ENCODE measurements at regions not wholly inside any gene's neighbourhood (a gene's known extent, or its start where the extent isn't known, plus 50 kb on each side); places are given as distances from the start of the nearest gene placed in this dataset.
"Not testable (repeated sequence)": the region's sequence is repeated elsewhere in the genome, so short reads cannot be mapped to it uniquely, and the experiment has no call there.

DNA sequence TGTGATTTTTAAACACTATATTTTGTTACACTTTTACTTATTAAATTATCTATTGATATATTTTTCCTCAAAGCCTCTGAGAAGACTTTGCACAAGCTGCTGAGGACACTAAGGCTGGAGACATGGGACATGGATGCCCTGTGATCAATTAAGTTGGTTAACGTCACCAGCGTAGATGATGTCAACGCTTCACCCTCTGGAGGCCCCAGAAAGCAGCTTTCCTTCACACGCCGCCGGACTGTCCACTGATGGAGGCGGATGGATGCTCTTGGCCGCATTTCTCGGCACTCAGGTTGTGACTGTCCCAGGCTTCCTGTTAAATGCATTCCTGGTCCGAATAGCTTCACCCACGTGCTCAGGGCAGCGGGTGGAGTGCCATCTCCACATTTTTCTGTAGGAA lies 247.5 kb downstream of the VAPA start:
- no peak for DNase-seq (ENCODE audit: low read depth in 2 of 3, low spot score in 2 of 3)

DNA sequence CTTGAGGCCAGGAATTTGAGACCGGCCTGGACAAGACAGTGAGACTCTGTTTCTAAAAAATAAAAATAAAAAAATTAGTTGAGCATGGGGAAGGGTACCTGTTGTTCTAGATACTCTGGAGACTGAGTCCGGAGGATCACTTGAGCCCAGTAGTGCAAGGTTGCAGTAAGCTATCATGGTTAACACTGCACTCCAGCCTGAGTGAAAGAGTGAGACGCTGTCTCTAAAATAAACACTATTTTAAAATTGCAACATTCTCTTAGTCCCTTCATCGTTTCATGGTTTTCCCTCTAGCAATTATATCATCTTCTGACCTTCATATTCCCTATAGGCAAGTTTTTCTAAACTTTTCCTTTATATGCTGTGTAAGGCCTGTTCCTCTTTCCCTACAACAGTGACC lies 248.5 kb downstream of the VAPA start:
- DNase-seq (ENCODE audit: low read depth in 2 of 3, low spot score in 2 of 3), result no peak

DNA sequence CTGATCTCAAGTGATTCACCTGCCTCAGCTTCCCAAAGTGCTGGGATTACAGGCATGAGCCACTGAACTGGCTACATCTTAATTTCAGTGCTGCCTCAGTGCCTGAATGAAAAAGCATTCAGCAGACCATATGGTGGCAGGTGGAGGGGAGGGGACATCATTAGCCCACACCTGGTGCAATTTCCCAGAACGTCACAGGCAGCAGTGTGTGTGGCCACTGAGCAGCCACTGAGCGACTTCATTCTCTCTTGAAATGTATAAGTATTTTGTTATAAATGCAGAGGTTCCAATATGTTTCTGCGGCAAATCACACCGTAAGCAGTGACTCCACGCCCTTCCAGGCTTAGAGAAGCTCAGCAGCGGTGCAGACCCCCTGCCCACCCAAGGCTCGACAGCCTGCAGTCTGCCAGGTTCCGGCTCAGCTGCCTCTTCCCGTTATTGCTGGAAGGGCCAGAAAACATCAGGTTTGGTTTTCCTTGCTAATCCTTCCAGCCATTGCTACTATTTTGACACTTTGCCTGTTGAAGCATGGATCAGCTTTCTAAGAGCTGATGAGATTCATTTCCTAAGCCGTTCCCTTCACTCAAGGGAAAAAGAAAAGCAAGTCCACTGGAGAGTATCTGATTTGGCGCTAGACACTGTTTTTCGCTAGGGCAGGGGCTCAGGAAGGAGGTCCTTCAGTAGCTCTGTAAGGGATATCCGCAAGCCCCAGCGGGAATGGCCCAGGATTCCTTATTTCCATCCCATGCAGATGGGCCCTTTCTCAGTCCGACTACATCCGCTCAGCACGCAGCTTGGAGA lies 250.7 kb downstream of the VAPA start:
- DNase-seq (ENCODE audit: low read depth in 2 of 3, low spot score in 2 of 3), result no peak

DNA sequence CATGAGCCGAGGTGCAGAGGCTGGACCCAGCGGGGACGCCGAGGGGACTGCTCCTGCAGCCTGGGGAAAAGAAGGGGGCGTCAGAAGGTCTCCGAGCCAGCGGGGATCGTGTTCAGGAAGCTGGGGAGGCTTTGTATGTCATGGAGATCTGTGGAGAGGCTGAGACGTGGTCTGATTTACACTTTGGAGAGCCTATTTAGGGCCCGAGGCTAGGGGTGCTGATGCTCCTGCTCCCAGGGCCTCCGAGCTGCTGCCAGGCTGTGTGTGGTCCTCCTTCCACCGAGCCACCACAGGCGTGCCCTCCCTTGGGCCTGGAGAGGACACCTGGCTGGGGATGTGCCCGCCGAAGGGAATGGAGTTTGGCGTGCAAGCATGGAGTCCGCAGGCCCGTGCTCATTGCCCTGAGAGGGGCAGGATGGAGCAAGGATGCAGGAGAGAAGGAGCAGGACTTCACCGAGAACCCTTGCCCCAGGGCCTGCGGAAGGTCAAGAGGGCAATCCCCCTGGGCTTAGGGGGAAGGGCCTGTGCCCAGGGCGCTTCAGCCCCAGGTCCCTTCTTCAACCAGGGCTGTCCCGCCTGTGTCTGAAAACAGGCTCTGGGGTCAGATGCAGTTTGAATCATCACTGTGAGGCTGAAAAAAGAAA lies 252.5 kb downstream of the VAPA start:
- no peak for DNase-seq (ENCODE audit: low read depth in 2 of 3, low spot score in 2 of 3)

DNA sequence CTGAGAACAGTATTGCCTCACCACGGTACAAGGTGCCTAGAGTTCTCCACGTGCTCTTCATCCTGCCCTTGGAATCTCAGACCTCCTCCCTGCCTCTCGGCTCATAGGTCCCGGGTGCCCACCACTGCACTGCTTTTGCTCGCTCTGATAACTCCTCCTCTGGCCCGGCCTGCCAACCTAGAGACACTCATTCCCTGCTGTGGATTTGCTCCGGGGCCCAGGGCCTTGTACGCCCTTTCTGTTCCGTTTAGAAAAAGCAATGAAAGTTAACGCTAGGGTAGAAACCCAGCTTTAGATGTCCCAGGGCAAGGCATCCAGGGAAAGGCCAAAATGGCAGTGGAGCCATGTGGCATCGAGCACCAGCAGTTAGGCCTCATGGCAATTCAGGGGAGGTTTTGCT lies 253.9 kb downstream of the VAPA start:
- no peak for DNase-seq (ENCODE audit: low read depth in 2 of 3, low spot score in 2 of 3)

DNA sequence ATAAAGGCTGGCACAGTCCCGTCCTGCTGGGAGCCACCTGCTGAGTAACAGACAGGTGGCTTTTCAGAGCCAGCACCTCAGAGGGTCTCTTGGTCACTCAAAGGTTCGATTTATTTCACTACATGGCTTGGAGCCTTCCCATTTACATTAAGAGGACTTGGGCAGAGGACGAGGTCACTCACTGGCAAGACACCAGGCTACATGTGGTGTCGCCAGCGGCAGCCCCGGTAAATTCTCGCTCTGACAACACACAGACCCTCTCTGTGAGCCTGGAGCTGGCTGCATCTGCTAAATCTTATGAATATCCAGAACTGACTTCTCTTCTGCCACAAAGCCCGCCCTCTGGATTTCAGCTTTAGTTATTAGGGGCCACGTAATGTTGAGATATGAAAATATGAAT lies 254.7 kb downstream of the VAPA start:
- DNase-seq (ENCODE audit: low read depth in 2 of 3, low spot score in 2 of 3), result no peak

DNA sequence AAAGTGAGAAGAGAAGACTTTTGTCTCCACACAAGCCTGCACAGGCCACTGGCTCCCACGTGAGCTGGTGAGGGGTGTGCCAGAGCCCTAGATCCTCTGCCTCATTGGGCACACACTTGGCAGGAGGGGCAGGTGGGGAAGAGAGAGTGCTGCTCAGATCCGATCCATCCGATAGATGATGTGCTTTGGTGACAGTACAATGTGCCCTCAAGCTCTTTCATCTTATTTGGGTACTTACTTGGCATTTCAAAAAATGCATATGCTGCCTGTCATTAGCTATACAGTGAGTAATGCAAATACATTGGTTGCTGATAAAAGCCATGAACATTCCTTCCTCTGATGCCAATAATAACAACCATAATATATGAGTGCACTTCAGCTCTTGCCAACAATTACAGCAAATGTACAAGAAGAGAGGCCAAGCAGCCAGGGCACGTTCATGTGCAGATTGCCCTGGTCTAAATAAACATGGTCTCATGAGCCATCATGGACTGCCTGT lies 255.3 kb downstream of the VAPA start:
- no peak for DNase-seq (ENCODE audit: low read depth in 2 of 3, low spot score in 2 of 3)

DNA sequence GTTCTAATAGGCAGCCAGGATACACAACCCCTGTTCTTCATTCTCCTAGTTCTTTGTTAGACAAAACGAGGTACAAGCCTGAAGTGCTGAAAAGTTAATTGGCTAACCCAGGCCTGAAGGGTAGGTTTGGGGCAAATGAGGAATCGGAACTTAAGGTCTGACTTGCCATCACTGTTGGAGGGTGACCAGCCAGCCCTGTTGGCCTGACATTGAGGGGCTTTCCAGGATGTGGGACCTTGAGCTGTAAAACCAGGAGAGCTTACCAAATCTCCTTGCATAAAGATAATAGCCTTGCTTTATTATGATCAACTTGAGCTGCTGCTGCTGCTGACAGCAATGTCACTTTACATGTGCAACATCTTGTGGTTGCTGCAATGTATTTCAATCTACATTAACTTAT lies 256.0 kb downstream of the VAPA start:
- no peak for DNase-seq (ENCODE audit: low read depth in 2 of 3, low spot score in 2 of 3)

DNA sequence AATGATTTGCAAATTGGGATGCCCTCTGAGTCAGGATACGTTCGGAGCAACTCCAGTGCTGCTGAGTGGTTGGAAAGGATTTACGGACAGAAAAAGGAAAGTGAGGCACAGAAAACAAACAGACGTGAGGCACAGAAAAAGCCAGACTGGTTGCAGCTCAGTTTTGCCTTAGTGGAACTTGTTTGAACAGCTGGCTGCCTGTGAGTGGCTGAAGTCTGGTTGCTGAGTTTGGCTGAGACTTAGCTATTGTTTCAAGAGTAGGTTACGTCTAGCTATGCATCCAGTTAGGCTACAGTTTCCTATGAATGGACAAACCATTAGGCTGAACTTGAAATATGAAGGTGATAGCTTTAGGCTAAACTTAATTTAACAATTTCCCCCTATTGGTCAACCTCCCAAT lies 256.6 kb downstream of the VAPA start:
- no peak for DNase-seq (ENCODE audit: low read depth in 2 of 3, low spot score in 2 of 3)

DNA sequence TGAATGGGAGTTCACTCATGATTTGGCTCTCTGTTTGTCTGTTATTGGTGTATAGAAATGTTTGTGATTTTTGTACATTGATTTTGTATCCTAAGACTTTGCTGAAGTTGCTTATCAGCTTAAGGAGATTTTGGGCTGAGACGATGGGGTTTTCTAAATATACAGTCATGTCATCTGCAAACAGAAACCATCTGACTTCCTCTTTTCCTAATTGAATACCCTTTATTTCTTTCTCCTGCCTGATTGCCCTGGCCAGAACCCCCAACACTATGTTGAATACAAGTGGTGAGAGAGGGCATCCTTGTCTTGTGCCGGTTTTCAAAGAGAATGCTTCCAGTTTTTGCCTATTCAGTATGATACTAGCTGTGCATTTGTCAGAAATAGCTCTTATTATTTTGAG lies 261.5 kb downstream of the VAPA start:
- DNase-seq (ENCODE audit: low read depth in 2 of 3, low spot score in 2 of 3), result not testable (repeated sequence)

DNA sequence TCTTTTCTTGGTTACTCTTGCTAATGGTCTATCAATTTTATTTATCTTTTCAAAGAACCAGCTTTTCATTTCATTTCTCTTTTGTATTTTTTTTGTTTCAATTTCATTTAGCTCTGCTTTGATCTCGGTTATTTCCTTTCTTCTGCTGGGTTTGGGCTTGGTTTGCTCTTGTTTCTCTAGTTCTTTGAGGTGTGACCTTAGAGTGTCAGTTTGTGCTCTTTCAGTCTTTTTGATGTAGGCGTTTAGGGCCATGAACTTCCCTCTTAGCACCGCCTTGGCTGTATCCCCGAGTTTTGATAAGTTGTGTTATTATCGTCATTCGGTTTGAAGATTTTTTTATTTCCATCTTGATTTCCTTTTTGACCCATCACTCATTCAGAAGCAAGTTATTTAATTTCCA lies 265.5 kb downstream of the VAPA start:
- not testable (repeated sequence) for DNase-seq (ENCODE audit: low read depth in 2 of 3, low spot score in 2 of 3)

DNA sequence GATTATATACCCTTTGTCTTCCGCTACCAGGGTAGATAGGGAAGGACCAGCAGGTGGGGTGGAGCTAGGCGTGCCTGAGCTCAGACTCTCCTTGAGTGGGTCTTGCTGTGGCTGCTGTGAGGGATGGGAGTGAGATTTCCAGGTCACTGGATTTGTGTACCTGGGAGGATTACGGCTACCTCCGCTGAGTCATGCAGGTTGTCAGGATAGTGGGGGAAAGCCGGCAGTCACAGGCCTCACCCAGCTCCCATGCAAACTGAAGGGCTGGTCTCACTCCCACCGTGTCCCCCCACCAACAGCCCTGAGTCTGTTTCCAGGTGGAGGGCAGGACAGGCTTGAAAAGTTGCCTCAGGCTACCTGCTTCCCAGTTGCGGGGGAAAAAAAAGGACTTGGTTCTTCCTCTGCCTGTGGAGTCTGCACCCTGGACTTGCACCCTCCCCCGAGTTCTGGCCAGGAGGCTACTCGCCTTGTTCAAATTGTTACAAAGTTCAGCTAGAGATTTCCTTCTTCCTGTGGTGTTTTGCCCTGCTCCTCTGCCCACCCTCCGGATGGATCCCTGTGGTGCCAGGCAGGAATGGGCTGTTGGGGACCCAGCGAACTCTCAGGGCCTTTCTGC lies 268.3 kb downstream of the VAPA start:
- no peak for DNase-seq (ENCODE audit: low read depth in 2 of 3, low spot score in 2 of 3)

DNA sequence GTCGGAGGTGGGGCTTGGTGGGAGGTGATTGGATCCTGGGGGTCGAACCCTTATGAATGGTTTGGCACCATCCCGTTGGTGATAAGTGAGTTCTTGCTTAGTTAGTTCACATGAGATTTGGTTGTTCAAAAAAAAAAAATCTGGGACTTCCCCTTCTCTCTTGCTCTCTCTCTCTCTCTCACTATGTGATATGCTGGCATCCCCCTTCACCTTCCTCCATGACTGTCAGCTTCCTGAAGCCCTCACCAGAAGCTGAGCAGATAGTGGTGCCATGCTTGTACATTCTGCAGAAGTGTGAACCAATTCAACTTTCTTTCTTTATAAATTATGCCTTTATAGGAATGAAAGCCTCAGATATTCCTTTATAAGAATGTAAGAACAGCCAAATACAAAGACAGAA lies 269.7 kb upstream of the APCDD1 start:
- DNase-seq (ENCODE audit: low read depth in 2 of 3, low spot score in 2 of 3), result no peak

DNA sequence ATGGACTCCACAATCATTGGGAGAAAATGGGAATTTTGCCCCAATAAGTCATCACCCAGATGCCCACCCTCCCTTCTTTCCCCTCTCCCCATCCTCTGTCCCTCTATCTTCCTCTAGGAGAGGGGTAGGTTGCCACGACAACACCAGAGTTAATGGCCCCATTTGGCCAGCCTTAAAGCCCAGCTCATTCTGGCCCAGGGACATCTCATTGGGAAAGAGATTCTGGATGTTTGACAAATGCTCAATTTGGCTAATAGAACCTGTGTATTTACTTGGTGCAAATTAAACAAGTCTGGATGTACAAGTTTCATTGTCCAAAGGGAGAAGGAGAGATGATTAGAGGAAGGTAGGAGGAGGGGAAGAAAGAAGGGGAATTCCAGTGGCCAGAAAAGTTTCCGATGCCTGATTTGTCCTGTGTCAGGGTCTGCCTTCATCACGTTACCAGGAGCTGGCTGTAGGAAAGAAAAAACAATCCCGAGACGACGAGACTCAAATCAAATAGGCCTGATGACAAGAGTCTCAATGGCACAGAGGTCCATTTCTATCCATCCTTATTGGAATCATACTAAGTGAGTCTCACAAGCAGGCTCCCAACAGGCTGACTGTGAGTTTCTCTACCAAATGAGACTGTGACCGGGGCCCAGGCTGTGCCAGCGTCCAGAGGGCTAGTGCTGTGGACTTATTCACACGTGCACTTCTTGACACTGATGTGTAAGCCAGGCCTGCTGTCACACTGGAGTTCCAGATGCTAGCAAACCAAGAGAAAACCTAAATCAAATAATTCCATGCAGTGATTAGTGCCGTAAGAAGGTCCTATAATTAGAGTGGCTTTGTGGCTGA lies 265.2 kb upstream of the APCDD1 start:
- no peak for DNase-seq (ENCODE audit: low read depth in 2 of 3, low spot score in 2 of 3)

DNA sequence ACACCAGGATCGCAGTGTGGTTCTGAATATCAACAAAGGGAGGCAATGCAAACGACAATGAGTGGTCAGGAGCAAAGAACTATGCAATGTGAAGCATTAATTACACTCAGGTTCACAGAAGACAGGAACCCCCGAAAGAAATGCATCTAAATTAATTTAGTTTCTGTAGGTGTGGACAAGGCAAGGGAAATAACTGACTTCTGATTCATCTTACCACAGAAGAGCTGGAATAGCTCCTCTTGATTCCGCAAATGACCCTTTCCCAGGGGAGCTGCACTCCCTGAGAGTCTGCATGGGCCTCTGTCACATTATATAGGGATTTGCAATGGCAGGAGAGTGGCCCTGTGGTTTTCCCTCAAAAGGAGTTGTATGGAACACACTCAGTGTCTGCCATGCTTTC lies 263.9 kb upstream of the APCDD1 start:
- DNase-seq (ENCODE audit: low read depth in 2 of 3, low spot score in 2 of 3), result no peak

DNA sequence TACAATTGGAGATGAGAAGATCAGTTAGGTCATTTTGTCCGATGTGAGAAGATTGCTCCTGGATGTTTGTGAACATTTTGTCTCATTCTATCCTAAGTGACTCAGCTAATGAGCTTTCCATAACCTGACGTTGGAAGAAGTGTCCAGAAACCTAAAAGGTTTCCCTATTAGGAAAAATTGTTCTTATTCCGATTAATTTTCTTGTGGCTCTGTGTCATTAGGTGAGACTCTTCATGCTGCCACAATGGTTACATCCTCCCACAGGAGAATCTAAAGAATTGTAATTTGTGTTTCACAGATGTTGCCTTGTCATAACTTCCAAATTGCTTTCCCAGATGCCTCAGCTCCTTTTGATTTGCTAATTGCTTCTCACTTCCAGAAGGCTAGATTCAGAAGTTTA lies 261.0 kb upstream of the APCDD1 start:
- no peak for DNase-seq (ENCODE audit: low read depth in 2 of 3, low spot score in 2 of 3)

DNA sequence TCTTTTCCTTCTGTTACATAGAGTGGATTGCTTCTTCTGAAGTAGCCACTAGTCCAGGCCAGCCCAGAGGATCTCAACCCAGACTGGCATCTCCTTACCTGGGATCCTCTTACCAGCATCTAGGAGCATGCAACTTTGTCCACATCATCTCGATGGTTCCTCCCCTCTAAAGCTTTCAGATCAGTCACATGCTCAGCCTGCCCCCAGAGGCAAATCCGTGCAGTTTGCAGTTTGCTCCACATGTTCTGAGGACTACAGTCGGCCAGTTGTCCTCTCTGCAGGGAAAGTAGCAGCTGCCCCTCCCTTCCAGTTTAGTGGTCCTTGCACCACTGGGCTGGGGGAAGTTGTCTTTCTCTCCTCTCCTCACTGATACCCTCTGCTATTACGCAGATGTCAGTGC lies 259.8 kb upstream of the APCDD1 start:
- DNase-seq (ENCODE audit: low read depth in 2 of 3, low spot score in 2 of 3), result no peak

DNA sequence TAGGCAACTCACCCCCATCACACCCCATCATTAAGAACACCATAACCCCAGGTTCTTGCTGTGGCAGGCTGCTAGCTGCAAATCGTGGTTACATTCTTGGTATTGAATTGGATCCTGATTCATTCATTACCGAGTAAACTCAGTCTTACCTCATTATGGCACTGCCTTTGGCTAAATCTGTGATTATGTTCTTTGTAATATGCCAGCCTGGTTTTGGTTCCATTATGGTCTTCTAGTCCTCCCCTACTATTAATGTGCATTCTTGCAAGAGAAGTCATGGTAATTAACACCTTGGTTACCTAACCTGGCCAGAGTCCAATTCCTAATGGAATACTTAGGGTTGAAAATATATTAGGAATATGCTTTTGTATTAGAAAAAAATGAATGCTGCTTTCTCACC lies 258.9 kb upstream of the APCDD1 start:
- no peak for DNase-seq (ENCODE audit: low read depth in 2 of 3, low spot score in 2 of 3)

DNA sequence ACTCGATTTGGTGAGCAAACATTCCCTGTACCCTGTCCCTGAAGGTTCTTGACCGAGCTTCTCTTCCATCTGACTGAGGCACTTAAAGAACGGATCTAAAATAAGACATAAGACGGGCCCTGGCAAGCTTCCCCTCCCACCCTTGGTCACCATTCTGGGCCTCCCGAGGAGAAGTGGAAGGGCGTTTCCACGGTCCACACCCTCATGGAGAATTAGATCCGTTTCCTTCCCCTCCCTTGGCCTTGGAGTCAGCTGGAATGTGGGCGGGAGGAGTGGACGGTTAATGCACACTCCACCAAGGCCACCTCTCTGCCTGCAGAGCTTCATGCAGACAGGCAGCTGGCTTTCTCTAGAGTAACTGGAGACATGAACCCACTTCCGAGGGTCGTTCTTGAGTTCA lies 257.3 kb upstream of the APCDD1 start:
- no peak for DNase-seq (ENCODE audit: low read depth in 2 of 3, low spot score in 2 of 3)

DNA sequence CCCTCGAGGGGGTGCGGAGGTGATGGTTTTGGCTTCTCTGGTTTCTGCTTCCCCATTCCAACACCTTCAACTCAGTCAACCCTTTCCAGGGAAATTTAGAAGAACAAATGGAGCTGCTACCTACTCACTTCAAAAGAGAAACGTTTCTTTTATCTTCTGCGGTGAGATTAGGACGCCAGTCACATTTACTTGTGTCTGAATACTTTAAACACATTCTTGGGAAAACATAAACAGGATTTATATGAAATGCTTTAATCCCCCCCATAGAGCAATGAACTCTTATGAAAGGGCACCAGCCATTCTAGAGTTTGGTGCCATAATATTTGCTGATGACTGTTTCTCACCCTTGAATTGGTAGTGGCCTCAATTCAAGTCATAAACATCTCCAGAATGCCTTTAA lies 253.2 kb upstream of the APCDD1 start:
- DNase-seq (ENCODE audit: low read depth in 2 of 3, low spot score in 2 of 3), result no peak

DNA sequence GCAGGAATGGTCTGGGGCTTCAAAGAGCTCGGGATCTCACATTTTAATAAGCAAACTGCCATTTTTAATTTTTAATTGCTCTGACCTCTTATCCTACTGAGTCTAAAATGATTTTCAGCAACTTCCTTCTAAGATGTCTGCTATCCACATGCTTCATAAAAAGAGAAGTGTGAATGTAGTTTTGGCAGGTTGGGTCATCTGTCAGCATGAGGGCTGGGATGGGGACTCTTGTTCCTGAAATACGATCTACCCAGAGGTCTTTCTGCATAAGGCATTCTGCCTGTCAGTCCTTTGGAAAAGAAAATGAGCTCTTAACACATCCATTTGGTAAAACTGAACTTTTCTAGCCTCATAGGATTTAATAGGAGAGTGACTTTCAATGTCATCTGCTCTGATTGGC lies 252.8 kb upstream of the APCDD1 start:
- DNase-seq (ENCODE audit: low read depth in 2 of 3, low spot score in 2 of 3), result no peak
